Ovary (tissue), 7 donors: ENCODE measurements at regions not wholly inside any gene's neighbourhood (a gene's known extent, or its start where the extent isn't known, plus 50 kb on each side); places are given as distances from the start of the nearest gene placed in this dataset.

Experiments
- DNase-seq, 5 donors: peaks; one replicate each; pipeline ENCODE4 v3.0.0-alpha.2; 2019 to 2020
- H3K27ac ChIP-seq, 2 donors: fragments of 200-600 bp; one replicate each; pipeline versions ENCODE4 v1.5.1 to v1.8.0; 2019 to 2022
- H3K27me3 ChIP-seq: fragments of 200-600 bp; one replicate; pipeline ENCODE4 v1.8.0; 2022
- H3K36me3 ChIP-seq: fragments of 200-600 bp; sonication (generic); one replicate; pipeline ENCODE4 v1.5.1; 2019
- H3K4me1 ChIP-seq: one replicate; pipeline ENCODE4 v1.8.1; 2013; ENCODE audit warnings: mild to moderate bottlenecking, moderate library complexity; ENCODE audit not compliant: insufficient read depth
- H3K4me3 ChIP-seq: fragments of 200-600 bp; sonication (generic); one replicate; pipeline ENCODE4 v1.5.1; 2017
- H3K9me3 ChIP-seq, 2 donors: fragments of 200-600 bp in 1 of 2; sonication (generic) in 1 of 2; one replicate each; pipeline versions ENCODE4 v1.5.1 to v1.8.1; 2013 to 2019; ENCODE audit warnings: mild to moderate bottlenecking in 1 of 2, moderate library complexity in 1 of 2
- CTCF ChIP-seq, 3 donors: fragments of 450-650 bp in 2 of 3; fragments of 200-600 bp in 1 of 3; IDR thresholded peaks; one replicate each; pipeline versions ENCODE4 v1.5.1 to v1.8.0; 2016 to 2022; ENCODE audit warnings: antibody characterized with exemption in 3 of 3, mild to moderate bottlenecking in 1 of 3
- EP300 ChIP-seq: sonication (generic); formaldehyde crosslinking; IDR thresholded peaks from one replicate; pipeline ENCODE4 v1.6.1; 2017; ENCODE audit warnings: antibody characterized with exemption
- POLR2A ChIP-seq: fragments of 450-650 bp; IDR thresholded peaks from one replicate; pipeline ENCODE4 v1.6.1; 2017; ENCODE audit warnings: antibody characterized with exemption, mild to moderate bottlenecking, moderate library complexity
- WGBS, 3 donors: extraction: QIAGEN DNeasy Blood & Tissue Kit in 1 of 3; methylation state at CpG; one replicate each; pipeline versions ENCODE4 v1.1.5 to v1.1.7; 2013 to 2017; 5-methylcytosine and 5-hydroxymethylcytosine counted together
- intact Hi-C, 4 donors: fragments of 100-400 bp; cut with DNase I; formaldehyde crosslinking; loops; one replicate each; pipeline versions ENCODE4 v1.11.0 to v1.15.1; 2022 to 2023
- donor health status: DM: no; HTN: no; CAD: no; lungs with moderate emphysema.
- donor health status: DM: no; HTN: no; CAD: no.
- donor health status: Bipolar disorder and iron deficiency.
- donor health status: DM: no; HTN: no; CAD: no.
- donor health status: DM: yes; HTN: yes; CAD: no.

GRCh38 chr15:91553196-91553854 lies 300.2 kb upstream of the SLCO3A1 start:
- TF ChIP-seq EP300 (no peak), POLR2A (no peak), CTCF (IDR thresholded peaks at IDR 0.05) (no peak)
- 62 to 65% (median 63%) methylated on average over 6 of the region's 6 CpGs for WGBS, 3 donors
- intact Hi-C loops, result no loop called here

GRCh38 chr15:91555312-91555711 lies 298.2 kb upstream of the SLCO3A1 start:
- WGBS, 3 donors, result 79 to 96% (median 93%) methylated on average over 4 of the region's 4 CpGs
- H3K4me1 ChIP-seq, result no peaks in the 10 kb centered on the region
- H3K9me3 ChIP-seq, result no peaks in the 10 kb centered on the region
- no peaks in the 10 kb centered on the region for H3K36me3 ChIP-seq
- intact Hi-C loops, result no loop called here
- H3K27me3 ChIP-seq, result no peaks in the 10 kb centered on the region
- H3K27ac ChIP-seq, result no peak overlapping the region
- DNase-seq, result no peak
- no peak overlapping the region for H3K4me3 ChIP-seq
- TF ChIP-seq EP300 (no peak), POLR2A (no peak), CTCF (IDR thresholded peaks at IDR 0.05) (no peak)

More at GRCh38 chr15:91553196-91553854, 300.2 kb upstream of the SLCO3A1 start:
- no peaks in the 10 kb centered on the region for H3K4me1 ChIP-seq
- no peak overlapping the region for H3K27ac ChIP-seq
- no peaks in the 10 kb centered on the region for H3K9me3 ChIP-seq
- no peak for DNase-seq
- no peaks in the 10 kb centered on the region for H3K27me3 ChIP-seq
- no peak overlapping the region for H3K4me3 ChIP-seq
- no peaks in the 10 kb centered on the region for H3K36me3 ChIP-seq

- H3K36me3 ChIP-seq, result no peaks in the 10 kb centered on the region
- WGBS, 3 donors, result 72 to 74% (median 72%) methylated on average over 5 of the region's 5 CpGs
Observed at GRCh38 chr15:91556926-91557325, 296.6 kb upstream of the SLCO3A1 start.

GRCh38 chr15:91559066-91559465 lies 294.4 kb upstream of the SLCO3A1 start:
- no peak overlapping the region for H3K27ac ChIP-seq
- no peak for TF ChIP-seq CTCF (IDR thresholded peaks at IDR 0.05)
- TF ChIP-seq POLR2A, result no peak
- TF ChIP-seq EP300, result no peak
- no peak for DNase-seq
- intact Hi-C loops, result no loop called here
- no peaks in the 10 kb centered on the region for H3K27me3 ChIP-seq
- no peak overlapping the region for H3K4me3 ChIP-seq
- 85 to 95% (median 93%) methylated on average over 3 of the region's 3 CpGs for WGBS, 3 donors
- H3K4me1 ChIP-seq, result peaks cover 1% of the 10 kb centered on the region
- H3K36me3 ChIP-seq, result no peaks in the 10 kb centered on the region
- H3K9me3 ChIP-seq, result no peaks in the 10 kb centered on the region

More at GRCh38 chr15:91556926-91557325, 296.6 kb upstream of the SLCO3A1 start:
- intact Hi-C loops, result no loop called here
- H3K4me3 ChIP-seq, result no peak overlapping the region
- H3K4me1 ChIP-seq, result peaks cover 1% of the 10 kb centered on the region
- H3K27me3 ChIP-seq, result no peaks in the 10 kb centered on the region
- H3K9me3 ChIP-seq, result no peaks in the 10 kb centered on the region
- TF ChIP-seq CTCF (IDR thresholded peaks at IDR 0.05) (no peak), EP300 (no peak), POLR2A (no peak)
- H3K27ac ChIP-seq, result no peak overlapping the region
- DNase-seq, result no peak
